ENCODE measurements at regions not wholly inside any gene's neighbourhood (a gene's known extent, or its start where the extent isn't known, plus 50 kb on each side); places are given as distances from the start of the nearest gene placed in this dataset.

GRCh38 chr7:47119261-47119865 lies 462.5 kb downstream of the TNS3 start:
- no peaks in the 10 kb centered on the region for H3K4me1 Mint-ChIP-seq
- no peak overlapping the region for H3K4me3 Mint-ChIP-seq
- H3K9me3 Mint-ChIP-seq = no peaks in the 10 kb centered on the region
- no peak for ATAC-seq
- H3K27ac Mint-ChIP-seq = no peak overlapping the region
- CTCF ChIA-PET = no interaction called here
- H3K27me3 Mint-ChIP-seq (ENCODE audit: low read depth) = no peaks in the 10 kb centered on the region
- POLR2A ChIA-PET = no interaction called here
- H3K36me3 Mint-ChIP-seq = no peaks in the 10 kb centered on the region
- TF ChIP-seq USF2 (CRISPR knock-in tag; IDR thresholded peaks at IDR 0.05) (no peak), SMAD3 (CRISPR knock-in tag; IDR thresholded peaks at IDR 0.05; ENCODE audit: borderline replicate concordance) (no peak), FOXP1 (CRISPR knock-in tag; IDR thresholded peaks at IDR 0.05; ENCODE audit: borderline replicate concordance) (no peak), CREM (CRISPR knock-in tag; IDR thresholded peaks at IDR 0.05) (no peak), ZNF281 (CRISPR knock-in tag; IDR thresholded peaks at IDR 0.05) (no peak), RORB (CRISPR knock-in tag; IDR thresholded peaks at IDR 0.05) (no peak), MLX (CRISPR knock-in tag; IDR thresholded peaks at IDR 0.05) (no peak), RELA (CRISPR knock-in tag; IDR thresholded peaks at IDR 0.05; ENCODE audit: borderline replicate concordance) (no peak), ZBTB43 (CRISPR knock-in tag; IDR thresholded peaks at IDR 0.05) (no peak), ESRRA (CRISPR knock-in tag; IDR thresholded peaks at IDR 0.05; ENCODE audit: borderline replicate concordance) (no peak), MYBL2 (CRISPR knock-in tag; IDR thresholded peaks at IDR 0.05) (no peak), MAX (CRISPR knock-in tag; IDR thresholded peaks at IDR 0.05) (no peak), ZNF416 (CRISPR knock-in tag; IDR thresholded peaks at IDR 0.05) (no peak), NR1H2 (CRISPR knock-in tag; IDR thresholded peaks at IDR 0.05) (no peak), ATF2 (CRISPR knock-in tag; IDR thresholded peaks at IDR 0.05; ENCODE audit: borderline replicate concordance, low read depth) (no peak), CTCF (IDR thresholded peaks at IDR 0.05) (no peak), E2F4 (CRISPR knock-in tag; IDR thresholded peaks at IDR 0.05; ENCODE audit: borderline replicate concordance, low read depth) (no peak), ZNF423 (CRISPR knock-in tag; IDR thresholded peaks at IDR 0.05) (no peak), MXD4 (CRISPR knock-in tag; IDR thresholded peaks at IDR 0.05; ENCODE audit: borderline replicate concordance) (no peak)
- no peak for DNase-seq (ENCODE audit: low spot score)
